MM.1S (cell line): ENCODE measurements at regions not wholly inside any gene's neighbourhood (a gene's known extent, or its start where the extent isn't known, plus 50 kb on each side); places are given as distances from the start of the nearest gene placed in this dataset.

Experiments
- DNase-seq: peaks from one replicate; pipeline ENCODE4 v3.0.0-alpha.2; 2015
- H2AFZ ChIP-seq: fragments of 300-600 bp; sonication (generic); 2 replicates; pipeline ENCODE4 v1.6.0; 2016; ENCODE audit warnings: antibody characterized with exemption, low read length
- H3F3A ChIP-seq: fragments of 300-600 bp; sonication (generic); 2 replicates; pipeline ENCODE4 v1.6.1; 2016; ENCODE audit warnings: mild to moderate bottlenecking, antibody characterized with exemption, low read length, moderate library complexity, mixed read lengths; ENCODE audit not compliant: insufficient read depth
- H3K27ac ChIP-seq: fragments of 300-600 bp; sonication (generic); 2 replicates; pipeline ENCODE4 v1.5.1; 2016; ENCODE audit warnings: mild to moderate bottlenecking, low read length
- H3K27me3 ChIP-seq: fragments of 300-600 bp; sonication (generic); replicated peaks from 2 replicates; pipeline ENCODE4 v1.6.0; 2016; ENCODE audit warnings: low read length; ENCODE audit not compliant: insufficient read depth
- H3K36me3 ChIP-seq: fragments of 300-600 bp; sonication (generic); replicated peaks from 2 replicates; pipeline ENCODE4 v1.6.1; 2016; ENCODE audit warnings: mild to moderate bottlenecking, low read length, mixed read lengths; ENCODE audit not compliant: insufficient read depth
- H3K4me1 ChIP-seq: fragments of 300-600 bp; sonication (generic); 2 replicates; pipeline ENCODE4 v1.6.1; 2016; ENCODE audit warnings: low read length, mixed read lengths
- H3K4me2 ChIP-seq: fragments of 300-600 bp; sonication (generic); 2 replicates; pipeline ENCODE4 v1.6.0; 2016; ENCODE audit warnings: low read depth, low read length
- H3K4me3 ChIP-seq: fragments of 300-600 bp; sonication (generic); 2 replicates; pipeline ENCODE4 v1.5.1; 2016; ENCODE audit warnings: low read length, mixed read lengths
- H3K79me2 ChIP-seq: fragments of 300-600 bp; sonication (generic); 2 replicates; pipeline ENCODE4 v1.6.1; 2016; ENCODE audit warnings: mixed run types, low read length, mixed read lengths
- H3K9ac ChIP-seq: fragments of 300-600 bp; sonication (generic); 2 replicates; pipeline ENCODE4 v1.6.1; 2016; ENCODE audit warnings: low read length, mixed read lengths
- H3K9me2 ChIP-seq: fragments of 300-600 bp; sonication (generic); replicated peaks from 2 replicates; pipeline ENCODE4 v1.6.1; 2016; ENCODE audit warnings: mild to moderate bottlenecking, low read length, mixed read lengths; ENCODE audit not compliant: insufficient read depth
- H3K9me3 ChIP-seq: fragments of 300-600 bp; sonication (generic); replicated peaks from 2 replicates; pipeline ENCODE4 v1.6.1; 2016; ENCODE audit warnings: mild to moderate bottlenecking, low read length, mixed read lengths; ENCODE audit not compliant: insufficient read depth
- H4K20me1 ChIP-seq: fragments of 300-600 bp; sonication (generic); 2 replicates; pipeline ENCODE4 v1.6.1; 2016; ENCODE audit warnings: mild to moderate bottlenecking, low read length, moderate library complexity, mixed read lengths; ENCODE audit not compliant: insufficient read depth
- CTCF ChIP-seq: fragments of 300-600 bp; sonication (generic); IDR thresholded peaks from 2 replicates; pipeline ENCODE4 v1.5.1; 2016; ENCODE audit warnings: antibody characterized with exemption, low read length, mixed read lengths
- EZH2 ChIP-seq: fragments of 300-600 bp; sonication (generic); optimal IDR thresholded peaks from 2 replicates; pipeline ENCODE3; 2017; ENCODE audit warnings: low read depth, mild to moderate bottlenecking, antibody characterized with exemption, low read length, mixed read lengths
- EZH2phosphoT487 ChIP-seq: fragments of 300-600 bp; sonication (generic); IDR thresholded peaks from 2 replicates; pipeline ENCODE4 v1.6.1; 2018; ENCODE audit warnings: antibody characterized with exemption, low read length

- TF ChIP-seq EZH2phosphoT487, result no peak
- no peak for TF ChIP-seq CTCF
- no peak for TF ChIP-seq EZH2
These were observed 72.6 kb upstream of the FRMD4A start for GRCh38 chr10:14403359-14403758.

GRCh38 chr10:14399641-14400040 lies 68.9 kb upstream of the FRMD4A start:
- no peak for TF ChIP-seq EZH2
- TF ChIP-seq CTCF, result no peak
- no peak for TF ChIP-seq EZH2phosphoT487

More at GRCh38 chr10:14403359-14403758, 72.6 kb upstream of the FRMD4A start:
- Histone ChIP-seq H2AFZ (no peak overlapping the region), H3K79me2 (no peaks in the 10 kb centered on the region), H3K36me3 (no peaks in the 10 kb centered on the region), H3K4me3 (no peak overlapping the region), H3K9ac (no peak overlapping the region), H3K4me1 (peaks cover 7% of the 10 kb centered on the region), H3K9me3 (no peaks in the 10 kb centered on the region), H3K27me3 (no peaks in the 10 kb centered on the region), H3K9me2 (no peaks in the 10 kb centered on the region), H3F3A (no peaks in the 10 kb centered on the region), H4K20me1 (no peaks in the 10 kb centered on the region), H3K27ac (no peak overlapping the region), H3K4me2 (no peak overlapping the region)
- DNase-seq, result no peak

GRCh38 chr10:14397066-14397465 lies 66.3 kb upstream of the FRMD4A start:
- no peak overlapping the region for H3K4me3 ChIP-seq
- no peak overlapping the region for H3K27ac ChIP-seq
- H2AFZ ChIP-seq, result no peak overlapping the region
- H3K9ac ChIP-seq, result no peak overlapping the region
- H3F3A ChIP-seq, result no peaks in the 10 kb centered on the region
- H3K9me2 ChIP-seq, result no peaks in the 10 kb centered on the region
- H3K36me3 ChIP-seq, result no peaks in the 10 kb centered on the region
- H3K79me2 ChIP-seq, result no peaks in the 10 kb centered on the region
- DNase-seq, result no peak
- H4K20me1 ChIP-seq, result no peaks in the 10 kb centered on the region
- no peaks in the 10 kb centered on the region for H3K9me3 ChIP-seq
- no peaks in the 10 kb centered on the region for H3K4me1 ChIP-seq
- TF ChIP-seq EZH2phosphoT487 (no peak), CTCF (no peak), EZH2 (no peak)
- H3K27me3 ChIP-seq, result no peaks in the 10 kb centered on the region
- H3K4me2 ChIP-seq, result no peak overlapping the region

More at GRCh38 chr10:14399641-14400040, 68.9 kb upstream of the FRMD4A start:
- Histone ChIP-seq H3K4me2 (no peak overlapping the region), H4K20me1 (no peaks in the 10 kb centered on the region), H3K9ac (no peak overlapping the region), H3K4me1 (no peaks in the 10 kb centered on the region), H3F3A (no peaks in the 10 kb centered on the region), H3K9me3 (no peaks in the 10 kb centered on the region), H3K4me3 (no peak overlapping the region), H3K79me2 (no peaks in the 10 kb centered on the region), H3K27me3 (no peaks in the 10 kb centered on the region), H3K27ac (no peak overlapping the region), H2AFZ (no peak overlapping the region), H3K36me3 (no peaks in the 10 kb centered on the region), H3K9me2 (no peaks in the 10 kb centered on the region)
- no peak for DNase-seq
